ENCODE measurements at regions not wholly inside any gene's neighbourhood (a gene's known extent, or its start where the extent isn't known, plus 50 kb on each side); places are given as distances from the start of the nearest gene placed in this dataset.

DNA sequence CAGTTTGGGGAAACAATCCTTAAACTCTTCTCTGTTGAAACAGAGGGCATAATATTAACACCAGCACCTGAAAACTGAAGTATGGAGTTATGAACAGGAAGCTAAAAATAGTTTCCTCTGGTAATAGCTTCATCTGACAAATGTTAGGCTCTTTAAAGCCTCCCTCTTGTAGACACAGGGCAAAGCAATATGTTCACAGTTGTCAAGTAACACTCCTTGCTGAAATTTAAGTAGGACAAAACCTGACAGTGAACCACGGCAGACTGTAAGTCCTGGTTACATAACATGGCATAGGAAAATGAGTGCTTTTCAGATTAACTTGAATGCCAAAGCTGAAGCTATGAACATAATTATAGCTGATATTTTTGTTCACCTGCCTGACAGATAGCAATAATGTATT, 172.9 kb downstream of the CMPK2 start:
- H3K4me3 ChIP-seq (ENCODE audit: low read depth, low read length) = no peak overlapping the region
- TF ChIP-seq, protein P1, sequence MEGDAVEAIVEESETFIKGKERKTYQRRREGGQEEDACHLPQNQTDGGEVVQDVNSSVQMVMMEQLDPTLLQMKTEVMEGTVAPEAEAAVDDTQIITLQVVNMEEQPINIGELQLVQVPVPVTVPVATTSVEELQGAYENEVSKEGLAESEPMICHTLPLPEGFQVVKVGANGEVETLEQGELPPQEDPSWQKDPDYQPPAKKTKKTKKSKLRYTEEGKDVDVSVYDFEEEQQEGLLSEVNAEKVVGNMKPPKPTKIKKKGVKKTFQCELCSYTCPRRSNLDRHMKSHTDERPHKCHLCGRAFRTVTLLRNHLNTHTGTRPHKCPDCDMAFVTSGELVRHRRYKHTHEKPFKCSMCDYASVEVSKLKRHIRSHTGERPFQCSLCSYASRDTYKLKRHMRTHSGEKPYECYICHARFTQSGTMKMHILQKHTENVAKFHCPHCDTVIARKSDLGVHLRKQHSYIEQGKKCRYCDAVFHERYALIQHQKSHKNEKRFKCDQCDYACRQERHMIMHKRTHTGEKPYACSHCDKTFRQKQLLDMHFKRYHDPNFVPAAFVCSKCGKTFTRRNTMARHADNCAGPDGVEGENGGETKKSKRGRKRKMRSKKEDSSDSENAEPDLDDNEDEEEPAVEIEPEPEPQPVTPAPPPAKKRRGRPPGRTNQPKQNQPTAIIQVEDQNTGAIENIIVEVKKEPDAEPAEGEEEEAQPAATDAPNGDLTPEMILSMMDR (IDR thresholded peaks at IDR 0.05; ENCODE audit: insufficient read depth, low read length, missing control alignments) = no peak
- ChIA-PET POLR2A (no interaction called here), CTCF (interaction anchor here (0.6 to 1.0 kb wide), 2 partner anchors 11 to 660 kb away, joined by 3 read pairs; no protein-coding TSS in a partner anchor)
- no peak for DNase-seq (ENCODE audit: low read depth, low spot score)

DNA sequence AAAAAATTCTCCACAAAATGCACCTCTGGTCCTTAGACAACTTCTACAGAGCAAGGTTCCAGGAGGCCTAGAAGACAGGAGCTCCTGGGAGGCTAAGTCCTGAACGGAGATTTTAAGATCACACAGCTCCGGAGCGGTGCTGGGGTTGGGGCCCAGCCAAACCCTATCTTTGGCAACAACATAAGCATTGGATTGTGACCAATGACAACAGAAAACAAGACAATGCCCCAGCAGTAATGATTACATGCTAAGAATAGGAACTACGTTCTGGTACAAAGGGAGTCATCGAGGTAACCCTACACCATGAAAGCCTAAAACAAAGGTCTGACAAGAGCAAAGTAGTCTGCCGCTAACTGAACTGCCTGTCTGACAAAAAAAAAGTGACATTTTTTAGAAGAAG, 171.2 kb downstream of the CMPK2 start:
- POLR2A ChIA-PET = no interaction called here

DNA sequence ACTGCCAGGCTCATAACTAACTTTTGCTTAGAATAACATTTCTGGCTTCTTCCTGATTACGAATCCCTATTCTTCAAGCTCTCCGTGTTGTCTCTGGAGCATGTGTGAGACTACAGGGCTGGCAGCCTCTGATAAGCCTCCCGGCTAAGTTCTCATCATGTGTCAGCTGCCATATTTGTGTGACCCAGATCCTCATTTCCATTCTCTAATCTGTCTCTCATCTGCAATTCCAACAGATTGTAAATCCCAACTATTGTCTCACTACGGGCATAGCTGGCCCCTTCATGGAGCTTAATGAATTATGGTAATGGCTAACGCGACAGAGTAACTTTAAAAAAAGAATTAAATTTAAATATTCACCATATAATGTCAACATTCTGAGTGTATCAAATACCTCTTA, 165.4 kb downstream of the CMPK2 start:
- TF ChIP-seq, protein P1 (IDR thresholded peaks at IDR 0.05; ENCODE audit: insufficient read depth, low read length, missing control alignments) = no peak
- no peak for DNase-seq (ENCODE audit: low read depth, low spot score)
- CTCF ChIA-PET = no interaction called here

More for the DNA sequence above, 171.2 kb downstream of the CMPK2 start:
- DNase-seq (ENCODE audit: low read depth, low spot score) = no peak
- H3K4me3 ChIP-seq (ENCODE audit: low read depth, low read length) = no peak overlapping the region
- TF ChIP-seq, protein P1 (IDR thresholded peaks at IDR 0.05; ENCODE audit: insufficient read depth, low read length, missing control alignments) = no peak
- CTCF ChIA-PET = no interaction called here

DNA sequence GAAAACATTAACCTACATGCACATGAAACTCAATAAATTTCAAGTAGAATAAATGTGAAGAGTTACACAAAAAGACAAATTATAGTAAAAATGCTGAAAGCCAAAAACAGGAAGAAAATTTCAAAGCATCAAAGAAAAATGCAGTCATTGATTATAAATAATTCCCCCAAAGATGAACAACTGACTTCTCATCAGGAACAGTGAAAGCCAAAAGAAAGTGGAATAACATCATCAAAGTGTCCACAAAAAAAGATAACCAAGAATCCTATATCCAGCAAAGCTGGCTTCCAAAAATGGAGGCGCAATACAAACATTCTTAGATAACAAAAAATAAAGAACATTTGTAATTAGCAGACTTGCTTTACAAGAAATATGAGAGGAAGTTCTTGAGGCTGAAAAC, 161.6 kb downstream of the CMPK2 start:
- DNase-seq (ENCODE audit: low read depth, low spot score) = no peak
- ChIA-PET POLR2A (no interaction called here), CTCF (no interaction called here)
- H3K4me3 ChIP-seq (ENCODE audit: low read depth, low read length) = no peak overlapping the region
- TF ChIP-seq, protein P1 (IDR thresholded peaks at IDR 0.05; ENCODE audit: insufficient read depth, low read length, missing control alignments) = no peak

More for the DNA sequence above, 165.4 kb downstream of the CMPK2 start:
- POLR2A ChIA-PET = no interaction called here
- no peak overlapping the region for H3K4me3 ChIP-seq (ENCODE audit: low read depth, low read length)

DNA sequence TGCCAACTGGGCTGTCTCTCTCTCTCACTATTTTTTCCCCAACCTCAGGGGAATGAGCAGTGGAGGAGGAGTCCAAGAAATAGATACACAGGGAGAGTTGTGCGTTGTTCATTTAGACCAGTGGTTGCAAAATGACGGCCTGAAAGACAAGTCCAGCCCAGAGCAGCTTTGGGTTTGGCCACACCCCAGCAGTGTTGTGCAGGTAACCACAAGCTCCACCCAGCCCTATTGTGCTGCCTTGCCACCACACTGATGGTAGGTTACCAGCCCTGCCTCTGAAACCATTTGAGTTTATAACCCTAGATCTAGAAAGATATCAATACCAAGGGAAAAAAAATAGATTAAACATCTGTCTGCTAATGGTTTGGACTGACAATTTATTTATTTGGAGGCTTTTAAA, 144.3 kb downstream of the CMPK2 start:
- H3K4me3 ChIP-seq (ENCODE audit: low read depth, low read length) = no peak overlapping the region
- POLR2A ChIA-PET = no interaction called here
- no peak for DNase-seq (ENCODE audit: low read depth, low spot score)
- TF ChIP-seq, protein P1 (IDR thresholded peaks at IDR 0.05; ENCODE audit: insufficient read depth, low read length, missing control alignments) = no peak
- CTCF ChIA-PET = no interaction called here

DNA sequence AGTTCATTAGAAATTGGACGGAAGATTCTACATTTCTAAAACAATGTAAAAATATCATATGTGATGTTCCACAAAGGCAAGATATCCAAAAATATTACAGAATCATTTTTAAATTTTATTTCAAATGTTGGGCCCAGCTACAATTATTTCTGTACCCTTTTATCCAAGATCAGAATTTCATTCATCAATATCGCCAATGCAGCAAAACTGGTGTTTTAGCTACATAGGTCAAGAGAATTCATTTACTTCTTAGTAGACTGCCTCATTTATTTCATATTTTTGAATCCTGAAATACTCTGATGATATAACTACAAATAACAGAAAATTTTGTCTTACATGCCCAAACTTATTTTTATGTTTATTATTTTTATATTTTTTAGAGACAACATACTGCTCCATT, 143.1 kb downstream of the CMPK2 start:
- CTCF ChIA-PET = no interaction called here
- no peak for DNase-seq (ENCODE audit: low read depth, low spot score)
- POLR2A ChIA-PET = no interaction called here
- no peak overlapping the region for H3K4me3 ChIP-seq (ENCODE audit: low read depth, low read length)
- TF ChIP-seq, protein P1 (IDR thresholded peaks at IDR 0.05; ENCODE audit: insufficient read depth, low read length, missing control alignments) = no peak
